ENCODE measurements at regions not wholly inside any gene's neighbourhood (a gene's known extent, or its start where the extent isn't known, plus 50 kb on each side); places are given as distances from the start of the nearest gene placed in this dataset.

GRCh38 chr9:108559432-108559831, 296.4 kb downstream of the ACTL7B start:
- H3K9me3 Mint-ChIP-seq, result no peaks in the 10 kb centered on the region
- no peak for DNase-seq
- H3K27me3 Mint-ChIP-seq, result no peaks in the 10 kb centered on the region
- H3K27ac Mint-ChIP-seq, result no peak overlapping the region
- intact Hi-C loops (cut with micrococcal nuclease), result no loop called here
- CTCF ChIA-PET, result no interaction called here
- POLR2A ChIA-PET, result no interaction called here
- H3K36me3 Mint-ChIP-seq, result no peaks in the 10 kb centered on the region
- H3K4me3 Mint-ChIP-seq, result no peak overlapping the region
- no peaks in the 10 kb centered on the region for H3K4me1 Mint-ChIP-seq (ENCODE audit: low read depth)

- H3K4me3 Mint-ChIP-seq, result no peak overlapping the region
- ChIA-PET CTCF (no interaction called here), POLR2A (no interaction called here)
These were observed 301.0 kb downstream of the ACTL7B start for GRCh38 chr9:108554831-108555230.

GRCh38 chr9:108553111-108553635, 302.6 kb downstream of the ACTL7B start:
- no peaks in the 10 kb centered on the region for H3K36me3 Mint-ChIP-seq
- no peak for DNase-seq
- H3K27me3 Mint-ChIP-seq, result no peaks in the 10 kb centered on the region
- H3K4me1 Mint-ChIP-seq (ENCODE audit: low read depth), result no peaks in the 10 kb centered on the region
- POLR2A ChIA-PET, result no interaction called here
- H3K9me3 Mint-ChIP-seq, result no peaks in the 10 kb centered on the region
- intact Hi-C loops (cut with micrococcal nuclease), result no loop called here
- no peak overlapping the region for H3K4me3 Mint-ChIP-seq
- H3K27ac Mint-ChIP-seq, result no peak overlapping the region
- CTCF ChIA-PET, result no interaction called here

More at GRCh38 chr9:108554831-108555230, 301.0 kb downstream of the ACTL7B start:
- no peak for DNase-seq
- Mint-ChIP-seq H3K4me1 (ENCODE audit: low read depth) (no peaks in the 10 kb centered on the region), H3K9me3 (no peaks in the 10 kb centered on the region), H3K27ac (no peak overlapping the region), H3K36me3 (no peaks in the 10 kb centered on the region), H3K27me3 (no peaks in the 10 kb centered on the region)
- intact Hi-C loops (cut with micrococcal nuclease), result no loop called here

- CTCF ChIA-PET, result no interaction called here
- H3K27ac Mint-ChIP-seq, result no peak overlapping the region
- intact Hi-C loops (cut with micrococcal nuclease), result no loop called here
- no peaks in the 10 kb centered on the region for H3K36me3 Mint-ChIP-seq
- POLR2A ChIA-PET, result no interaction called here
- no peaks in the 10 kb centered on the region for H3K27me3 Mint-ChIP-seq
- H3K4me3 Mint-ChIP-seq, result no peak overlapping the region
- H3K9me3 Mint-ChIP-seq, result no peaks in the 10 kb centered on the region
- DNase-seq, result no peak
- no peaks in the 10 kb centered on the region for H3K4me1 Mint-ChIP-seq (ENCODE audit: low read depth)
These were observed 303.2 kb downstream of the ACTL7B start for GRCh38 chr9:108552459-108553040.

- CTCF ChIA-PET, result no interaction called here
- Mint-ChIP-seq H3K36me3 (no peaks in the 10 kb centered on the region), H3K4me3 (no peak overlapping the region), H3K9me3 (no peaks in the 10 kb centered on the region), H3K27me3 (no peaks in the 10 kb centered on the region), H3K4me1 (ENCODE audit: low read depth) (no peaks in the 10 kb centered on the region), H3K27ac (no peak overlapping the region)
- no peak for DNase-seq
- POLR2A ChIA-PET, result no interaction called here
- intact Hi-C loops (cut with micrococcal nuclease), result no loop called here
These were observed 304.6 kb downstream of the ACTL7B start for GRCh38 chr9:108551030-108551841.

- DNase-seq, result no peak
- ChIA-PET CTCF (no interaction called here), POLR2A (no interaction called here)
- Mint-ChIP-seq H3K4me3 (no peak overlapping the region), H3K27me3 (no peaks in the 10 kb centered on the region), H3K9me3 (no peaks in the 10 kb centered on the region), H3K36me3 (no peaks in the 10 kb centered on the region), H3K27ac (no peak overlapping the region), H3K4me1 (ENCODE audit: low read depth) (no peaks in the 10 kb centered on the region)
- intact Hi-C loops (cut with micrococcal nuclease), result no loop called here
These were observed 305.7 kb downstream of the ACTL7B start for GRCh38 chr9:108550106-108550505.

GRCh38 chr9:108549184-108549583, 306.6 kb downstream of the ACTL7B start:
- no peaks in the 10 kb centered on the region for H3K4me1 Mint-ChIP-seq (ENCODE audit: low read depth)
- DNase-seq, result no peak
- no peak overlapping the region for H3K4me3 Mint-ChIP-seq
- ChIA-PET POLR2A (no interaction called here), CTCF (no interaction called here)
- no peaks in the 10 kb centered on the region for H3K9me3 Mint-ChIP-seq
- H3K27me3 Mint-ChIP-seq, result no peaks in the 10 kb centered on the region
- intact Hi-C loops (cut with micrococcal nuclease), result no loop called here
- no peaks in the 10 kb centered on the region for H3K36me3 Mint-ChIP-seq
- no peak overlapping the region for H3K27ac Mint-ChIP-seq

GRCh38 chr9:108547411-108548135, 308.2 kb downstream of the ACTL7B start:
- Mint-ChIP-seq H3K4me1 (ENCODE audit: low read depth) (no peaks in the 10 kb centered on the region), H3K4me3 (no peak overlapping the region), H3K27me3 (no peaks in the 10 kb centered on the region), H3K9me3 (no peaks in the 10 kb centered on the region), H3K27ac (no peak overlapping the region), H3K36me3 (no peaks in the 10 kb centered on the region)
- CTCF ChIA-PET, result no interaction called here
- intact Hi-C loops (cut with micrococcal nuclease), result no loop called here
- POLR2A ChIA-PET, result no interaction called here
- DNase-seq, result no peak

GRCh38 chr9:108546215-108546614, 309.6 kb downstream of the ACTL7B start:
- intact Hi-C loops (cut with micrococcal nuclease), result no loop called here
- POLR2A ChIA-PET, result no interaction called here
- Mint-ChIP-seq H3K4me3 (no peak overlapping the region), H3K27ac (no peak overlapping the region), H3K4me1 (ENCODE audit: low read depth) (no peaks in the 10 kb centered on the region), H3K27me3 (no peaks in the 10 kb centered on the region), H3K36me3 (no peaks in the 10 kb centered on the region), H3K9me3 (no peaks in the 10 kb centered on the region)
- CTCF ChIA-PET, result no interaction called here
- DNase-seq, result no peak

GRCh38 chr9:108545436-108545835, 310.4 kb downstream of the ACTL7B start:
- Mint-ChIP-seq H3K27me3 (no peaks in the 10 kb centered on the region), H3K27ac (no peak overlapping the region), H3K36me3 (no peaks in the 10 kb centered on the region), H3K4me1 (ENCODE audit: low read depth) (no peaks in the 10 kb centered on the region), H3K9me3 (no peaks in the 10 kb centered on the region), H3K4me3 (no peak overlapping the region)
- intact Hi-C loops (cut with micrococcal nuclease), result no loop called here
- POLR2A ChIA-PET, result no interaction called here
- DNase-seq, result no peak
- CTCF ChIA-PET, result no interaction called here

GRCh38 chr9:108544866-108545265, 310.9 kb downstream of the ACTL7B start:
- H3K36me3 Mint-ChIP-seq, result no peaks in the 10 kb centered on the region
- intact Hi-C loops (cut with micrococcal nuclease), result no loop called here
- no peaks in the 10 kb centered on the region for H3K27me3 Mint-ChIP-seq
- POLR2A ChIA-PET, result no interaction called here
- no peaks in the 10 kb centered on the region for H3K9me3 Mint-ChIP-seq
- no peak overlapping the region for H3K4me3 Mint-ChIP-seq
- no peak for DNase-seq
- CTCF ChIA-PET, result no interaction called here
- no peak overlapping the region for H3K27ac Mint-ChIP-seq
- no peaks in the 10 kb centered on the region for H3K4me1 Mint-ChIP-seq (ENCODE audit: low read depth)

GRCh38 chr9:108543251-108543778, 312.5 kb downstream of the ACTL7B start:
- Mint-ChIP-seq H3K36me3 (no peaks in the 10 kb centered on the region), H3K4me3 (no peak overlapping the region), H3K27ac (no peak overlapping the region), H3K9me3 (no peaks in the 10 kb centered on the region), H3K4me1 (ENCODE audit: low read depth) (no peaks in the 10 kb centered on the region), H3K27me3 (no peaks in the 10 kb centered on the region)
- ChIA-PET CTCF (no interaction called here), POLR2A (no interaction called here)
- intact Hi-C loops (cut with micrococcal nuclease), result no loop called here
- DNase-seq, result no peak
